ENCODE measurements at regions not wholly inside any gene's neighbourhood (a gene's known extent, or its start where the extent isn't known, plus 50 kb on each side); places are given as distances from the start of the nearest gene placed in this dataset.

DNA sequence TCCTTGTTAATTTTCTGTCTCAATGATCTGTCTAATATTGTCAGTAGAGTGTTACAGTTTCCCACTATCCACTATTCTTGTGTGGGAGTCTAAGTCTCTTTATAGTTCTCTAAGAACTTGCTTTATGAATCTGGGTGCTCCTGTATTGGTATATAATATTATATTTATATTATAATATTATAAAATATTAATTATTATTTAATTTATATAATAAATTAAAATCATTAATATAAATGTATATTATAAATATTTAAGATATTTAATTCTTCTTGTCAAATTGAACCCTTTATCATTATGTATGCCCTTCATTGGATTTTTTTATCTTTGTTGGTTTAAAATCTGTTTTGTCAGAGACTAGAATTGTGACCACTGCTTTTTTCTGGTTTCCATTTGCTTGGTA lies 1950.2 kb upstream of the LRRTM1 start:
- Histone ChIP-seq H3K27me3 (ENCODE audit: control insufficient read depth, insufficient read depth, low read length) (no peaks in the 10 kb centered on the region), H3K4me1 (ENCODE audit: control insufficient read depth, insufficient read depth, low read length) (no peaks in the 10 kb centered on the region), H3K4me3 (ENCODE audit: low read depth in 2 of 2, low read length in 2 of 2) (no peak overlapping the region), H3K36me3 (ENCODE audit: control insufficient read depth, insufficient read depth, low read length) (no peaks in the 10 kb centered on the region), H3K27ac (ENCODE audit: low read length) (no peak overlapping the region), H3K9me3 (ENCODE audit: control insufficient read depth, insufficient read depth, low read depth, low read length) (no peaks in the 10 kb centered on the region)
- intact Hi-C loops (cut with micrococcal nuclease; ENCODE audit: unreplicated experiment) (no loop called here), in situ Hi-C loops (cut with HindIII; ENCODE audit: low pct_unique_long_range_greater_than_20kb, low sequenced_read_pairs) (no loop called here)
- CTCF ChIA-PET: no interaction called here
- POLR2A ChIA-PET: no interaction called here
- no TSS peak for BruUV-seq (replicated peaks)
- ATAC-seq (no peak), DNase-seq (ENCODE audit: low read depth, low spot score) (no peak)
- TF ChIP-seq, protein P1, sequence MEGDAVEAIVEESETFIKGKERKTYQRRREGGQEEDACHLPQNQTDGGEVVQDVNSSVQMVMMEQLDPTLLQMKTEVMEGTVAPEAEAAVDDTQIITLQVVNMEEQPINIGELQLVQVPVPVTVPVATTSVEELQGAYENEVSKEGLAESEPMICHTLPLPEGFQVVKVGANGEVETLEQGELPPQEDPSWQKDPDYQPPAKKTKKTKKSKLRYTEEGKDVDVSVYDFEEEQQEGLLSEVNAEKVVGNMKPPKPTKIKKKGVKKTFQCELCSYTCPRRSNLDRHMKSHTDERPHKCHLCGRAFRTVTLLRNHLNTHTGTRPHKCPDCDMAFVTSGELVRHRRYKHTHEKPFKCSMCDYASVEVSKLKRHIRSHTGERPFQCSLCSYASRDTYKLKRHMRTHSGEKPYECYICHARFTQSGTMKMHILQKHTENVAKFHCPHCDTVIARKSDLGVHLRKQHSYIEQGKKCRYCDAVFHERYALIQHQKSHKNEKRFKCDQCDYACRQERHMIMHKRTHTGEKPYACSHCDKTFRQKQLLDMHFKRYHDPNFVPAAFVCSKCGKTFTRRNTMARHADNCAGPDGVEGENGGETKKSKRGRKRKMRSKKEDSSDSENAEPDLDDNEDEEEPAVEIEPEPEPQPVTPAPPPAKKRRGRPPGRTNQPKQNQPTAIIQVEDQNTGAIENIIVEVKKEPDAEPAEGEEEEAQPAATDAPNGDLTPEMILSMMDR (IDR thresholded peaks at IDR 0.05): no peak
- no peak for TF ChIP-seq POLR2AphosphoS5 (IDR thresholded peaks at IDR 0.05; ENCODE audit: low read depth, low read length)
- TF ChIP-seq SIN3A (IDR thresholded peaks at IDR 0.05; ENCODE audit: borderline replicate concordance, insufficient read depth, low read depth, low read length): no peak
- no peak for TF ChIP-seq TCF7L2 (IDR thresholded peaks at IDR 0.05; ENCODE audit: low read depth, low read length)

DNA sequence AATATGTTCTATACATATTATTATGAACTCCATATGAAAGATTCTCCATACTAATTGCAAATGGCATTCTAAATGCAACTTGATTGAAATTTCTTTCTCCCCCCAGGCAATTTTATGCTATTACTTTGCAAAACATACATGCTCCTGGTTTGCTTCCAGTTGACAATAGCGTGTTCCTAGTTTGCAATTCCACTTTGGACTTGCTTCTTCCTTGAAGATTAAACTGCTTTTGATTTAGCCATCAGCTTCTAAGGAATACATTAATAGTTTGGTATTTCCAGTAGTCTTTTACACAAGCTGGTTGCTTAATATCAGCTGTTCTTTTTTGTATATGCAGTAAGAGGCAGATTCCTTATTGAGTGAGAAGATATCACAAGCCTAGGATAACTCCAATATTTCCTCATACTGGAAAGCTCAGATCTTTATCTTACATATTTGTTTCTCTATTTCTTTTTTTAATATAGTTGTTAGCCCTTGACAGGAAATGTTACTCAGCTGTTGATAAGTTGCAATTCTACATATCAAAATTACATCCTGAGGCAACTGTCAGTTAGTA lies 1941.7 kb upstream of the LRRTM1 start:
- Histone ChIP-seq H3K36me3 (ENCODE audit: control insufficient read depth, insufficient read depth, low read length) (no peaks in the 10 kb centered on the region), H3K4me3 (ENCODE audit: low read depth in 2 of 2, low read length in 2 of 2) (no peak overlapping the region), H3K9me3 (ENCODE audit: control insufficient read depth, insufficient read depth, low read depth, low read length) (no peaks in the 10 kb centered on the region), H3K4me1 (ENCODE audit: control insufficient read depth, insufficient read depth, low read length) (no peaks in the 10 kb centered on the region), H3K27me3 (ENCODE audit: control insufficient read depth, insufficient read depth, low read length) (no peaks in the 10 kb centered on the region), H3K27ac (ENCODE audit: low read length) (no peak overlapping the region)
- BruUV-seq (replicated peaks): no TSS peak
- ChIA-PET POLR2A (no interaction called here), CTCF (no interaction called here)
- no peak for TF ChIP-seq SIN3A (IDR thresholded peaks at IDR 0.05; ENCODE audit: borderline replicate concordance, insufficient read depth, low read depth, low read length)
- TF ChIP-seq, protein P1 (IDR thresholded peaks at IDR 0.05): no peak
- TF ChIP-seq POLR2AphosphoS5 (IDR thresholded peaks at IDR 0.05; ENCODE audit: low read depth, low read length): no peak
- no peak for TF ChIP-seq TCF7L2 (IDR thresholded peaks at IDR 0.05; ENCODE audit: low read depth, low read length)
- TF ChIP-seq, protein P2, sequence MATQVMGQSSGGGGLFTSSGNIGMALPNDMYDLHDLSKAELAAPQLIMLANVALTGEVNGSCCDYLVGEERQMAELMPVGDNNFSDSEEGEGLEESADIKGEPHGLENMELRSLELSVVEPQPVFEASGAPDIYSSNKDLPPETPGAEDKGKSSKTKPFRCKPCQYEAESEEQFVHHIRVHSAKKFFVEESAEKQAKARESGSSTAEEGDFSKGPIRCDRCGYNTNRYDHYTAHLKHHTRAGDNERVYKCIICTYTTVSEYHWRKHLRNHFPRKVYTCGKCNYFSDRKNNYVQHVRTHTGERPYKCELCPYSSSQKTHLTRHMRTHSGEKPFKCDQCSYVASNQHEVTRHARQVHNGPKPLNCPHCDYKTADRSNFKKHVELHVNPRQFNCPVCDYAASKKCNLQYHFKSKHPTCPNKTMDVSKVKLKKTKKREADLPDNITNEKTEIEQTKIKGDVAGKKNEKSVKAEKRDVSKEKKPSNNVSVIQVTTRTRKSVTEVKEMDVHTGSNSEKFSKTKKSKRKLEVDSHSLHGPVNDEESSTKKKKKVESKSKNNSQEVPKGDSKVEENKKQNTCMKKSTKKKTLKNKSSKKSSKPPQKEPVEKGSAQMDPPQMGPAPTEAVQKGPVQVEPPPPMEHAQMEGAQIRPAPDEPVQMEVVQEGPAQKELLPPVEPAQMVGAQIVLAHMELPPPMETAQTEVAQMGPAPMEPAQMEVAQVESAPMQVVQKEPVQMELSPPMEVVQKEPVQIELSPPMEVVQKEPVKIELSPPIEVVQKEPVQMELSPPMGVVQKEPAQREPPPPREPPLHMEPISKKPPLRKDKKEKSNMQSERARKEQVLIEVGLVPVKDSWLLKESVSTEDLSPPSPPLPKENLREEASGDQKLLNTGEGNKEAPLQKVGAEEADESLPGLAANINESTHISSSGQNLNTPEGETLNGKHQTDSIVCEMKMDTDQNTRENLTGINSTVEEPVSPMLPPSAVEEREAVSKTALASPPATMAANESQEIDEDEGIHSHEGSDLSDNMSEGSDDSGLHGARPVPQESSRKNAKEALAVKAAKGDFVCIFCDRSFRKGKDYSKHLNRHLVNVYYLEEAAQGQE (IDR thresholded peaks at IDR 0.05; ENCODE audit: insufficient read depth in 1 of 2, low read depth in 2 of 2, low read length in 1 of 2): no peak
- ATAC-seq: no peak
- DNase-seq (ENCODE audit: low read depth, low spot score): no peak
- in situ Hi-C loops (cut with HindIII; ENCODE audit: low pct_unique_long_range_greater_than_20kb, low sequenced_read_pairs) (no loop called here), intact Hi-C loops (cut with micrococcal nuclease; ENCODE audit: unreplicated experiment) (no loop called here)

Data from Panc1 (cell line).